ENCODE measurements at regions not wholly inside any gene's neighbourhood (a gene's known extent, or its start where the extent isn't known, plus 50 kb on each side); places are given as distances from the start of the nearest gene placed in this dataset.

GRCh38 chr9:28735738-28736342 lies 1162.6 kb upstream of the C9orf72 start:
- Mint-ChIP-seq H3K9me3 (peaks cover 0 to 13% (median 3%) of the 10 kb centered on the region in 6 donors), H3K27ac (no peak overlapping the region), H3K27me3 (ENCODE audit: low read depth in 3 of 3) (no peaks in the 10 kb centered on the region), H3K4me1 (peaks cover 0 to 2% of the 10 kb centered on the region in 2 donors), H3K4me3 (no peak overlapping the region), H3K36me3 (no peaks in the 10 kb centered on the region)
- no peak for DNase-seq

- Mint-ChIP-seq H3K9me3 (peaks cover 14 to 44% (median 20%) of the 10 kb centered on the region in 6 donors), H3K27me3 (ENCODE audit: low read depth in 3 of 3) (peaks cover 0 to 2% (median 1%) of the 10 kb centered on the region in 3 donors), H3K36me3 (peaks cover 0 to 3% (median 0%) of the 10 kb centered on the region in 3 donors), H3K4me1 (no peaks in the 10 kb centered on the region), H3K27ac (no peak overlapping the region), H3K4me3 (no peak overlapping the region)
- DNase-seq = no peak
These were observed 1168.2 kb upstream of the C9orf72 start for GRCh38 chr9:28741459-28741858.

- H3K36me3 Mint-ChIP-seq = peaks cover 0 to 3% (median 3%) of the 10 kb centered on the region in 3 donors
- no peak for DNase-seq
- H3K4me3 Mint-ChIP-seq = no peak overlapping the region
- peaks cover 7 to 41% (median 18%) of the 10 kb centered on the region in 6 donors for H3K9me3 Mint-ChIP-seq
- peaks cover 0 to 2% (median 1%) of the 10 kb centered on the region in 3 donors for H3K27me3 Mint-ChIP-seq (ENCODE audit: low read depth in 3 of 3)
- H3K4me1 Mint-ChIP-seq = no peaks in the 10 kb centered on the region
- H3K27ac Mint-ChIP-seq = no peak overlapping the region
These were observed 1174.2 kb upstream of the C9orf72 start for GRCh38 chr9:28747351-28747985.

- Mint-ChIP-seq H3K4me1 (no peaks in the 10 kb centered on the region), H3K27me3 (ENCODE audit: low read depth in 3 of 3) (peaks cover 0 to under 1% (median 0%) of the 10 kb centered on the region in 3 donors), H3K36me3 (peaks cover 0 to 3% (median 0%) of the 10 kb centered on the region in 3 donors), H3K4me3 (no peak overlapping the region), H3K9me3 (peaks cover 3 to 24% (median 7%) of the 10 kb centered on the region in 6 donors), H3K27ac (no peak overlapping the region)
- no peak for DNase-seq
These were observed 1176.9 kb upstream of the C9orf72 start for GRCh38 chr9:28750136-28750535.

- Mint-ChIP-seq H3K4me3 (no peak overlapping the region), H3K27me3 (ENCODE audit: low read depth in 3 of 3) (peaks cover 0 to 1% (median 0%) of the 10 kb centered on the region in 3 donors), H3K4me1 (peaks cover 0 to 7% of the 10 kb centered on the region in 2 donors), H3K9me3 (peaks cover 2 to 41% (median 13%) of the 10 kb centered on the region in 6 donors), H3K36me3 (peaks cover 0 to 5% (median 0%) of the 10 kb centered on the region in 3 donors), H3K27ac (no peak overlapping the region)
- no peak for DNase-seq
These were observed 1185.1 kb upstream of the C9orf72 start for GRCh38 chr9:28758341-28758740.

GRCh38 chr9:28758971-28759370 lies 1185.7 kb upstream of the C9orf72 start:
- Mint-ChIP-seq H3K27ac (no peak overlapping the region), H3K27me3 (ENCODE audit: low read depth in 3 of 3) (peaks cover 0 to 1% (median 0%) of the 10 kb centered on the region in 3 donors), H3K4me3 (no peak overlapping the region), H3K9me3 (peaks cover 2 to 38% (median 14%) of the 10 kb centered on the region in 6 donors), H3K36me3 (peaks cover 0 to 5% (median 0%) of the 10 kb centered on the region in 3 donors), H3K4me1 (peaks cover 2 to 7% of the 10 kb centered on the region in 2 donors)
- DNase-seq = no peak

- DNase-seq = no peak
- Mint-ChIP-seq H3K9me3 (peaks cover 5 to 35% (median 20%) of the 10 kb centered on the region in 6 donors), H3K36me3 (peaks cover 0 to 5% (median 0%) of the 10 kb centered on the region in 3 donors), H3K4me3 (no peak overlapping the region), H3K4me1 (peaks cover 2 to 15% of the 10 kb centered on the region in 2 donors), H3K27ac (no peak overlapping the region), H3K27me3 (ENCODE audit: low read depth in 3 of 3) (peaks cover 0 to 1% (median 0%) of the 10 kb centered on the region in 3 donors)
These were observed 1188.9 kb upstream of the C9orf72 start for GRCh38 chr9:28762167-28762566.

- Mint-ChIP-seq H3K9me3 (peaks cover 2 to 19% (median 13%) of the 10 kb centered on the region in 6 donors), H3K27ac (no peak overlapping the region), H3K4me3 (no peak overlapping the region), H3K27me3 (ENCODE audit: low read depth in 3 of 3) (peaks cover 0 to 1% (median 0%) of the 10 kb centered on the region in 3 donors), H3K36me3 (no peaks in the 10 kb centered on the region), H3K4me1 (peaks cover 2 to 15% of the 10 kb centered on the region in 2 donors)
- DNase-seq = no peak
These were observed 1191.3 kb upstream of the C9orf72 start for GRCh38 chr9:28764532-28764931.

- no peaks in the 10 kb centered on the region for H3K36me3 Mint-ChIP-seq
- peaks cover 0 to 2% (median 0%) of the 10 kb centered on the region in 3 donors for H3K27me3 Mint-ChIP-seq (ENCODE audit: low read depth in 3 of 3)
- peaks cover 6 to 20% of the 10 kb centered on the region in 2 donors for H3K4me1 Mint-ChIP-seq
- peaks cover 1 to 22% (median 8%) of the 10 kb centered on the region in 6 donors for H3K9me3 Mint-ChIP-seq
- no peak overlapping the region for H3K4me3 Mint-ChIP-seq
- DNase-seq = no peak
- no peak overlapping the region for H3K27ac Mint-ChIP-seq
These were observed 1196.9 kb upstream of the C9orf72 start for GRCh38 chr9:28770226-28770625.

GRCh38 chr9:28770827-28771226 lies 1197.5 kb upstream of the C9orf72 start:
- H3K27ac Mint-ChIP-seq = no peak overlapping the region
- H3K9me3 Mint-ChIP-seq = peaks cover 1 to 16% (median 7%) of the 10 kb centered on the region in 6 donors
- peaks cover 0 to 2% (median 0%) of the 10 kb centered on the region in 3 donors for H3K27me3 Mint-ChIP-seq (ENCODE audit: low read depth in 3 of 3)
- peaks cover 6 to 14% of the 10 kb centered on the region in 2 donors for H3K4me1 Mint-ChIP-seq
- no peak overlapping the region for H3K4me3 Mint-ChIP-seq
- no peak for DNase-seq
- no peaks in the 10 kb centered on the region for H3K36me3 Mint-ChIP-seq

- peak overlapping the region in 2 of 6 donors; percentile 58 to 62 for H3K27ac Mint-ChIP-seq
- peaks cover 0 to 20% (median 5%) of the 10 kb centered on the region in 6 donors for H3K9me3 Mint-ChIP-seq
- H3K36me3 Mint-ChIP-seq = no peaks in the 10 kb centered on the region
- peak in 1 of 3 donors; percentile 6 for DNase-seq
- peaks cover 7 to 14% of the 10 kb centered on the region in 2 donors for H3K4me1 Mint-ChIP-seq
- peaks cover 0 to 3% (median 2%) of the 10 kb centered on the region in 3 donors for H3K27me3 Mint-ChIP-seq (ENCODE audit: low read depth in 3 of 3)
- H3K4me3 Mint-ChIP-seq = no peak overlapping the region
These were observed 1201.4 kb upstream of the C9orf72 start for GRCh38 chr9:28774433-28775235.

- no peak overlapping the region for H3K4me3 Mint-ChIP-seq
- no peaks in the 10 kb centered on the region for H3K36me3 Mint-ChIP-seq
- H3K27ac Mint-ChIP-seq = no peak overlapping the region
- H3K27me3 Mint-ChIP-seq (ENCODE audit: low read depth in 3 of 3) = peaks cover 0 to 3% (median 0%) of the 10 kb centered on the region in 3 donors
- peaks cover 0 to 25% (median 3%) of the 10 kb centered on the region in 6 donors for H3K9me3 Mint-ChIP-seq
- peaks cover 2 to 5% of the 10 kb centered on the region in 2 donors for H3K4me1 Mint-ChIP-seq
- no peak for DNase-seq
These were observed 1206.0 kb upstream of the C9orf72 start for GRCh38 chr9:28779243-28779642.

- Mint-ChIP-seq H3K27me3 (ENCODE audit: low read depth in 3 of 3) (peaks cover 0 to 3% (median 0%) of the 10 kb centered on the region in 3 donors), H3K9me3 (peaks cover 0 to 18% (median 7%) of the 10 kb centered on the region in 6 donors), H3K4me1 (peaks cover 0 to 2% of the 10 kb centered on the region in 2 donors), H3K27ac (no peak overlapping the region), H3K36me3 (no peaks in the 10 kb centered on the region), H3K4me3 (no peak overlapping the region)
- no peak for DNase-seq
These were observed 1208.2 kb upstream of the C9orf72 start for GRCh38 chr9:28781481-28781880.
